ENCODE measurements at regions not wholly inside any gene's neighbourhood (a gene's known extent, or its start where the extent isn't known, plus 50 kb on each side); places are given as distances from the start of the nearest gene placed in this dataset.

DNA sequence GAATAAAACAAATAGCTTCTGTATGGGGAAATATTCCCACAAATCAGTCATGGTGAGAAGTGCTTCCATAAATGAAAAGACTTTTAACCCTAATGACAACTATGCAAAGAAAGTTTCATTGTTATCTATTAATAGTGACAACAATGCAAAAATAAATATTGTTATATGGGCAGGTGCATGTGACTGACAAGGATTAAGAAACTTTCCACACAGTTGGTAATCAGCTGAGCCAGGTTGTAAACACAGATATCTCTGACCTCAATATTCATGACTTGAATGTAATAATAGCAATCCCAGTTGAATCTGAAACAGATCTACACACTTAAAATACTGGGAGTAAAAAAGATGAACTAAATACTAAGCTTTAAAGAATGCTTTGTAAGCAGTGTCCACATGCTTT lies 517.0 kb upstream of the SOX11 start:
- Histone ChIP-seq H3K27ac (ENCODE audit: low read depth, low read length) (no peak overlapping the region), H3K9ac (ENCODE audit: low read length) (no peak overlapping the region), H3K36me3 (ENCODE audit: control insufficient read depth in 1 of 2, insufficient read depth in 2 of 2, low read length in 2 of 2) (no peaks in the 10 kb centered on the region), H3K79me2 (ENCODE audit: insufficient read depth, low read length) (no peaks in the 10 kb centered on the region), H3K9me3 (ENCODE audit: control insufficient read depth in 1 of 2, insufficient read depth in 1 of 2, low read depth in 1 of 2, low read length in 2 of 2) (peaks cover 8 to 37% of the 10 kb centered on the region in 2 experiments; a peak in 3 of 4 replicates), H3K4me2 (ENCODE audit: low read length) (no peak overlapping the region), H4K20me1 (ENCODE audit: insufficient read depth) (no peaks in the 10 kb centered on the region), H2AFZ (ENCODE audit: low read depth, low read length, poor library complexity, severe bottlenecking) (no peak overlapping the region), H3K9me2 (ENCODE audit: insufficient read depth) (no peaks in the 10 kb centered on the region), H3K4me3 (replicated peaks in 1 of 2; ENCODE audit: low read depth in 1 of 2, low read length in 2 of 2) (no peak overlapping the region), H3K27me3 (ENCODE audit: insufficient read depth, low read length) (no peaks in the 10 kb centered on the region), H3K4me1 (ENCODE audit: control insufficient read depth in 1 of 2, insufficient read depth in 2 of 2, low read length in 2 of 2) (no peaks in the 10 kb centered on the region)
- no peak for TF ChIP-seq CEBPB (IDR thresholded peaks at IDR 0.05; ENCODE audit: low read depth)
- no peak for TF ChIP-seq YY1 (IDR thresholded peaks at IDR 0.05; ENCODE audit: extremely low read depth, insufficient replicate concordance, low read depth, low read length)
- no peak for TF ChIP-seq CBX3 (IDR thresholded peaks at IDR 0.05; ENCODE audit: low read depth)
- no peak for TF ChIP-seq POLR2A (IDR thresholded peaks at IDR 0.05; ENCODE audit: borderline replicate concordance, extremely low read depth, insufficient read depth, insufficient read length)
- no peak for TF ChIP-seq SP1 (IDR thresholded peaks at IDR 0.05; ENCODE audit: low read depth)
- no peak for TF ChIP-seq EZH2phosphoT487 (IDR thresholded peaks at IDR 0.05; ENCODE audit: borderline replicate concordance)
- no peak for TF ChIP-seq RAD21 (IDR thresholded peaks at IDR 0.05; ENCODE audit: low read depth)
- TF ChIP-seq EZH2 (IDR thresholded peaks at IDR 0.05), result no peak
- TF ChIP-seq, protein P1, sequence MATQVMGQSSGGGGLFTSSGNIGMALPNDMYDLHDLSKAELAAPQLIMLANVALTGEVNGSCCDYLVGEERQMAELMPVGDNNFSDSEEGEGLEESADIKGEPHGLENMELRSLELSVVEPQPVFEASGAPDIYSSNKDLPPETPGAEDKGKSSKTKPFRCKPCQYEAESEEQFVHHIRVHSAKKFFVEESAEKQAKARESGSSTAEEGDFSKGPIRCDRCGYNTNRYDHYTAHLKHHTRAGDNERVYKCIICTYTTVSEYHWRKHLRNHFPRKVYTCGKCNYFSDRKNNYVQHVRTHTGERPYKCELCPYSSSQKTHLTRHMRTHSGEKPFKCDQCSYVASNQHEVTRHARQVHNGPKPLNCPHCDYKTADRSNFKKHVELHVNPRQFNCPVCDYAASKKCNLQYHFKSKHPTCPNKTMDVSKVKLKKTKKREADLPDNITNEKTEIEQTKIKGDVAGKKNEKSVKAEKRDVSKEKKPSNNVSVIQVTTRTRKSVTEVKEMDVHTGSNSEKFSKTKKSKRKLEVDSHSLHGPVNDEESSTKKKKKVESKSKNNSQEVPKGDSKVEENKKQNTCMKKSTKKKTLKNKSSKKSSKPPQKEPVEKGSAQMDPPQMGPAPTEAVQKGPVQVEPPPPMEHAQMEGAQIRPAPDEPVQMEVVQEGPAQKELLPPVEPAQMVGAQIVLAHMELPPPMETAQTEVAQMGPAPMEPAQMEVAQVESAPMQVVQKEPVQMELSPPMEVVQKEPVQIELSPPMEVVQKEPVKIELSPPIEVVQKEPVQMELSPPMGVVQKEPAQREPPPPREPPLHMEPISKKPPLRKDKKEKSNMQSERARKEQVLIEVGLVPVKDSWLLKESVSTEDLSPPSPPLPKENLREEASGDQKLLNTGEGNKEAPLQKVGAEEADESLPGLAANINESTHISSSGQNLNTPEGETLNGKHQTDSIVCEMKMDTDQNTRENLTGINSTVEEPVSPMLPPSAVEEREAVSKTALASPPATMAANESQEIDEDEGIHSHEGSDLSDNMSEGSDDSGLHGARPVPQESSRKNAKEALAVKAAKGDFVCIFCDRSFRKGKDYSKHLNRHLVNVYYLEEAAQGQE (IDR thresholded peaks at IDR 0.05; ENCODE audit: low read depth), result no peak
- no peak for TF ChIP-seq JUND (IDR thresholded peaks at IDR 0.05)
- TF ChIP-seq, protein P2, sequence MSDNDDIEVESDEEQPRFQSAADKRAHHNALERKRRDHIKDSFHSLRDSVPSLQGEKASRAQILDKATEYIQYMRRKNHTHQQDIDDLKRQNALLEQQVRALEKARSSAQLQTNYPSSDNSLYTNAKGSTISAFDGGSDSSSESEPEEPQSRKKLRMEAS (IDR thresholded peaks at IDR 0.05), result no peak
- ChIA-PET CTCF (no interaction called here), RAD21 (ENCODE audit: low non-redundant PET in 1 of 2, low total read pairs in 2 of 2, uncharacterized antibody in 2 of 2, unreplicated experiment in 2 of 2) (no interaction called here), POLR2A (no interaction called here)
- no TSS peak for BruUV-seq (replicated peaks)
- intact Hi-C loops (cut with micrococcal nuclease), result no loop called here
- DNase-seq (ENCODE audit: low read depth, low spot score), result no peak
- no peak for ATAC-seq
